Ascending aorta (tissue), 2 donors: ENCODE measurements at regions not wholly inside any gene's neighbourhood (a gene's known extent, or its start where the extent isn't known, plus 50 kb on each side); places are given as distances from the start of the nearest gene placed in this dataset.

Source experiments
- DNase-seq, 2 donors: peaks; one replicate each; pipeline ENCODE4 v3.0.0-alpha.2; 2019; ENCODE audit warnings: low spot score in 2 of 2
- H3K27ac ChIP-seq, 2 donors: fragments of 200-600 bp; sonication (generic); one replicate each; pipeline ENCODE4 v1.5.1; 2016 to 2017; ENCODE audit warnings: mild to moderate bottlenecking in 1 of 2
- H3K27me3 ChIP-seq: fragments of 200-600 bp; sonication (generic); one replicate; pipeline ENCODE4 v1.5.1; 2017
- H3K36me3 ChIP-seq, 2 donors: fragments of 200-600 bp; sonication (generic); one replicate each; pipeline ENCODE4 v1.5.1; 2016
- H3K4me1 ChIP-seq, 2 donors: fragments of 200-600 bp; sonication (generic); one replicate each; pipeline ENCODE4 v1.5.1; 2016 to 2017; ENCODE audit warnings: mild to moderate bottlenecking in 1 of 2
- H3K4me3 ChIP-seq, 2 donors: fragments of 200-600 bp; sonication (generic); one replicate each; pipeline ENCODE4 v1.5.1; 2016 to 2017; ENCODE audit warnings: mild to moderate bottlenecking in 1 of 2
- H3K9me3 ChIP-seq, 2 donors: fragments of 200-600 bp; sonication (generic); one replicate each; pipeline ENCODE4 v1.5.1; 2016
- intact Hi-C: fragments of 100-400 bp; cut with DNase I; formaldehyde crosslinking; loops from one replicate; pipeline ENCODE4 v1.15.1; 2023
- TF ChIP-seq, protein P1 (sequence below), 3 experiments: fragments of 200-600 bp in 2 of 3; fragments of 450-650 bp in 1 of 3; sonication (generic) in 2 of 3; IDR thresholded peaks; one replicate each; pipeline ENCODE4 v1.5.1; 2016 to 2019; ENCODE audit warnings: antibody characterized with exemption in 3 of 3, mild to moderate bottlenecking in 1 of 3, moderate library complexity in 1 of 3

GRCh38 chr16:86091976-86092375 is 193.0 kb downstream of the IRF8 start:
- no peak overlapping the region for H3K27ac ChIP-seq
- no peak overlapping the region for H3K4me3 ChIP-seq
- no peaks in the 10 kb centered on the region for H3K36me3 ChIP-seq
- TF ChIP-seq, protein P1, sequence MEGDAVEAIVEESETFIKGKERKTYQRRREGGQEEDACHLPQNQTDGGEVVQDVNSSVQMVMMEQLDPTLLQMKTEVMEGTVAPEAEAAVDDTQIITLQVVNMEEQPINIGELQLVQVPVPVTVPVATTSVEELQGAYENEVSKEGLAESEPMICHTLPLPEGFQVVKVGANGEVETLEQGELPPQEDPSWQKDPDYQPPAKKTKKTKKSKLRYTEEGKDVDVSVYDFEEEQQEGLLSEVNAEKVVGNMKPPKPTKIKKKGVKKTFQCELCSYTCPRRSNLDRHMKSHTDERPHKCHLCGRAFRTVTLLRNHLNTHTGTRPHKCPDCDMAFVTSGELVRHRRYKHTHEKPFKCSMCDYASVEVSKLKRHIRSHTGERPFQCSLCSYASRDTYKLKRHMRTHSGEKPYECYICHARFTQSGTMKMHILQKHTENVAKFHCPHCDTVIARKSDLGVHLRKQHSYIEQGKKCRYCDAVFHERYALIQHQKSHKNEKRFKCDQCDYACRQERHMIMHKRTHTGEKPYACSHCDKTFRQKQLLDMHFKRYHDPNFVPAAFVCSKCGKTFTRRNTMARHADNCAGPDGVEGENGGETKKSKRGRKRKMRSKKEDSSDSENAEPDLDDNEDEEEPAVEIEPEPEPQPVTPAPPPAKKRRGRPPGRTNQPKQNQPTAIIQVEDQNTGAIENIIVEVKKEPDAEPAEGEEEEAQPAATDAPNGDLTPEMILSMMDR (IDR thresholded peaks at IDR 0.05): no peak
- H3K9me3 ChIP-seq: no peaks in the 10 kb centered on the region
- H3K4me1 ChIP-seq: no peaks in the 10 kb centered on the region
- no peak for DNase-seq
- intact Hi-C loops: no loop called here
- no peaks in the 10 kb centered on the region for H3K27me3 ChIP-seq

DNA sequence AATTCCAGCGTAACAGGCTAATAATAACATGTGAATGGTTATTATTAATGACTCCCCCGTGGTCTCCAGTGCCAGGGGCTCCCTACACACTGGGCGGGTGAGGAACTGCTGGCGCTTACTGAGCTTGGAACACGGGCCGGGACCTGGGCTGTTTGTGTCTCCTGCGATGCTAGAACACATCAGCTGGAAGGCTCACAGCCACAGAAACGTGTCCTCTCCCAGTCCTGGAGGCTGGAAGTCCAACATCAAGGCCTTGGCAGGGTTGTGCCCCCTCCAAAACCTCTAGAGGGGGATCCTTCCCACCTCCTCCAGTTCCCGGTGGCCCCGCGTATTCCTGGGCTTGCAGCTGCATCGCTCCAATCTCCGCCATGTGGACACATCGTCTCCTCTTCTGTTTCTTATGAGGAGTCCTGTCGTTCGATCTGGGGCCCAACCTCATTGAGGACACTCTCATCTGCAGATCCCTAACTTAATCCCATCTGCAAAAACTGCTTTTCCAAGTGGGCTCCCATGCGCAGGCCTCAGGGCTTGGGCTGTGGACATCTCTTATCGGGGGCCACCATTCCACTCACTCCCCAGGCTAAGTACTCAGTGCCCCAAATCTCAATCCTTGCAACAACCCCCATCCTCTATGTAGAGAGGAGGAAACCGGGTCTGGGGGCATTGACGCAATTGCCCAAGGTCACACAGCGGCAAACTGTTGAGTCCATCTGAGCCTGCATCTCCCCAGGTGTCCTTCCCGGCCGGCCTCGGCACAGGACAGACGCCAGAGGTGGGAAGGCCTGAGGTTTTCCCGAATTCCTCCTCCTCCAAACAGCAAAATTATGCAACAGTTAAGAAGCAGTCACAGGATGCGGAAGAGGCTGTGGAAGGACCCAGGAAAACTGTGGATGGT is 193.9 kb downstream of the IRF8 start:
- no peak for DNase-seq
- Histone ChIP-seq H3K36me3 (no peaks in the 10 kb centered on the region), H3K27ac (no peak overlapping the region), H3K27me3 (no peaks in the 10 kb centered on the region), H3K4me1 (no peaks in the 10 kb centered on the region), H3K4me3 (no peak overlapping the region), H3K9me3 (no peaks in the 10 kb centered on the region)
- intact Hi-C loops: no loop called here
- TF ChIP-seq, protein P1 (IDR thresholded peaks at IDR 0.05): no peak

DNA sequence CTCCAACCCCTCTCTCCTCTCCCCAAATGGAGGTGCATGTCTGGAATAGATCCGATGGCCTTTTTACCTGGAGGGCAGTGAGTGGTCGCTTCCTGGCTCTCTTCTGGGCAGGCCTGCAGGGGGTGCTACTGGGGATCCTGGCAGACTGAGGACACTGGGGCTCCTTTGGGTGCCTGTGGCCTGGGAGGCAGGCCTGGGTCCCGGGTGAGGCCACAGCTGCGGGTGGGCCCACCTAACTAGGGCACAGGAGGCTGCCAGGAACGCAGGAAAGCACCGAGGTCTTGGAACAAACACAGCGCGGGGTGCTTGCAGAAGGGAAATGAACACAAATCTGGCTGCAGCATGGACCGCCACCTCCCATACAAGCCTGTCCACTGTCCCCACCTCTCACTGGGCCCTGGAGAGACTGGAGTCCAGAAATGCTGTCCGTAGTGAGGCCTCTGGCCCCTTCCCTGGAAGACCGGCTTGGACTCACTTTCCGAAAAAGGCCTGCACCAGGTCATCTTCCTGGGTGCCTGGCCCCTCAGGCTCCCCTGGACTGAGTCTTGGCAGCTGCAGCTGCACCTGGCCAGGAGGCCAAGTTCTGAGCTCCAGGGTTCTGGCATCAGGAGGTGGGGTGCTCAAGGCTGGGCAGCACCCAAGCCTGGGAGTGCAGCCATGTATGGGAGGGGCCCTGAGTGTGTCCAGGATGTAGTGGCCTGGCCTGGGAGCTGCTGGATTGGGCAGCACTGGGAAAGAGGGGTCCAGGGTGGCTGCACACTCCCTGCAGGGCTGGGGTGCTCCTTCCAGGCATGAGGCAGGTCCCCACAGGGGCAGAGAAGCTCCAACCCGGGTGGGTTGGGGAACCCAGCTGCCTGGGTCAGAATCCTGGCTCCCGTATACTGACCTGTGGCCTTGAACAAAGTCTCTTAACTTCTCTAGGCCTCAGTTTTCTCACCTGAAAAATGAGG is 195.1 kb downstream of the IRF8 start:
- TF ChIP-seq, protein P1 (IDR thresholded peaks at IDR 0.05): no peak
- DNase-seq: no peak
- intact Hi-C loops: no loop called here
- Histone ChIP-seq H3K4me1 (no peaks in the 10 kb centered on the region), H3K27ac (no peak overlapping the region), H3K36me3 (no peaks in the 10 kb centered on the region), H3K27me3 (no peaks in the 10 kb centered on the region), H3K4me3 (no peak overlapping the region), H3K9me3 (no peaks in the 10 kb centered on the region)

DNA sequence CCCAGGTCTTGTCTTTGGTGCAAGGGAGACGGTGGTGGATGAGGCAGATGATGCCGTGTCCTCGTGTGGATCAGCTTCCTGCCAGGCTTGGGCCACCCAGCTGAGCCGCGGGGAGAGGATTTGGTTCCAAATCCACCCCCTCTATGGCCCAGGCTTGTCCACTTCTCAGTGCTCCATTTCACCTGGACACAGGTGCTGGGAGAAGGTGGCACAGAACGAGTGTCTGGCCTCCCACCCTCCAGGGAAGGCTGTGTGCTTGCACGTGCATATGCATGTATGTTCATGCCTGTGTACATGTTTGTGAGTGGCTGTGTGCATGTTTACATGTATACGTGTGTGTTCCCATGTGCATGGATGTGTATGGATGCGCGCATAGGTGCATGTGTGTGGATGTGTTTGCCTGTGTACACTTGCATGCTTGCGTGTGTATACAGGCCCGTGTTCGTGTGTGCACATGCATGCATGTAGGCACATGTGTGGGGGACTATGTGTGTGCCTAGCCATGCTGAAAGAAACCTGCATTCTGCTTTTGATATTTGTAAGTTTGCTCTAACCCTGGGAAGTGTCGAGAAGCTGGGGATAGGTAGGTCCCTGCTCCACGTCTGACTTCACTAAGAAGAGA is 196.3 kb downstream of the IRF8 start:
- Histone ChIP-seq H3K4me3 (no peak overlapping the region), H3K27ac (no peak overlapping the region), H3K9me3 (no peaks in the 10 kb centered on the region), H3K36me3 (no peaks in the 10 kb centered on the region), H3K27me3 (no peaks in the 10 kb centered on the region), H3K4me1 (no peaks in the 10 kb centered on the region)
- TF ChIP-seq, protein P1 (IDR thresholded peaks at IDR 0.05): no peak
- intact Hi-C loops: no loop called here
- no peak for DNase-seq

- TF ChIP-seq, protein P1 (IDR thresholded peaks at IDR 0.05): no peak
- H3K4me3 ChIP-seq: no peak overlapping the region
- intact Hi-C loops: no loop called here
- H3K27ac ChIP-seq: no peak overlapping the region
- no peak for DNase-seq
- H3K36me3 ChIP-seq: no peaks in the 10 kb centered on the region
- H3K9me3 ChIP-seq: no peaks in the 10 kb centered on the region
- H3K27me3 ChIP-seq: no peaks in the 10 kb centered on the region
- H3K4me1 ChIP-seq: no peaks in the 10 kb centered on the region
These were observed 197.0 kb downstream of the IRF8 start for GRCh38 chr16:86095906-86096485.
